ENCODE measurements at regions not wholly inside any gene's neighbourhood (a gene's known extent, or its start where the extent isn't known, plus 50 kb on each side); places are given as distances from the start of the nearest gene placed in this dataset.

GRCh38 chr2:2689306-2689705 is 358.2 kb upstream of the MYT1L start:
- TF ChIP-seq CTCF (IDR thresholded peaks at IDR 0.05; ENCODE audit: low read length) (no peak), EZH2 (IDR thresholded peaks at IDR 0.05; ENCODE audit: borderline replicate concordance, low read length) (no peak)
